Kidney tubule cell (primary cell): ENCODE measurements at regions not wholly inside any gene's neighbourhood (a gene's known extent, or its start where the extent isn't known, plus 50 kb on each side); places are given as distances from the start of the nearest gene placed in this dataset.
"Not testable (repeated sequence)": the region's sequence is repeated elsewhere in the genome, so short reads cannot be mapped to it uniquely, and the experiment has no call there.

Experiments used
- DNase-seq: peaks from one replicate; pipeline ENCODE4 v3.0.0-alpha.2; 2018; ENCODE audit warnings: low spot score

DNA sequence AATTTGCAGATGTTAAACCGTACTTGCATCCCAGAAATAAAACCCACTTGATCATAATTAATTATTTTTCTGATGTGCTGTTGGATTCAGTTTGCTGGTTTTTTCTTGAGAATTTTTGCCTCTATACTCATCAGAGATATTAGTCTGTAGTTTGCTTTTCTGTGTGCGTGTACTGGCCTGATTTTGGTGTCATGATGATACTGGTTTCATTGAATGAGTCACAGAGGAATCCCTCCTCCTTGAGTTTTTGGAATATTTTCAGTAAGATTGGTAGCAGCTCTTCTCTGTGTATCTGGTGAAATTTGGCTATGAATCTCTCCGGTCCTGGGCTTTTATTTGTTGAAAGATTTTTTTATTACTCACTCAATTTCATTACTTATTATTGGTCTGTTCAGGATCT is 100.4 kb upstream of the PMCH start:
- DNase-seq: no peak

DNA sequence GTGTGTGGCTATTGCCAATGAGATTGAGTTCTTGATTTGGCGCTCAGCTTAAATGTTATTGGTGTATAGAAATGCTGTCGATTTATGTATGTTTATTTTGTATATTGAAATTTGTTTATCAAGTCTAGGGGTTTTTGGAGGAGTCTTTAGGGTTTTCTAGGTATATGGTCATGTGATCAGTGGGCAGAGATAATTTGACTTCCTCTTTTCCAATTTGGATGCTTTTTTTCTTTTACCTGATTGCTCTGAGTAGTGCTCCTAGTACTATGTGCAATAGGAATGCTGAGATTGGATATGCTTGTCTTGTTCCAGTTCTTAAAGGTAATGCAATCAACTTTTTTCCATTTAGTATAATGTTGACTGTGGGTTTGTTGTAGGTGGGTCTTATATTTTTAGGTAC is 99.8 kb upstream of the PMCH start:
- DNase-seq: no peak

DNA sequence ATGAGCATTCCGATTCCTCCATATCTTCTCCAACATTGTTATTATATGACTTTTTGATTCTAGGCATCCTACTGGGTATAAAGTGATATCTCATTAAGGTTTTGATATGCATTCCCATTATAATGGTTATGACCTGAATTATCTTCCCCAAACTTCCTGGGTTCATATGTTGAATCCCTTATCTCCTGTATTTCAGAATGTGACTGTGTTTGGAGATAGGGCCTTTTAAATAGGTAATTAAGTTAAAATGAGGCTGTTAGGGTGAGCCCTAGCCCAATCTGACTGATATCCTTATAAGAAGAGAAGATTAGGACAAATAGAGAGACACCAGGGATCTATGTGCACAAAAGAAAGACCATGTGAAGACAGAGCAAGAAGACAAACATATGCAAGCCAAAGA is 96.9 kb upstream of the PMCH start:
- no peak for DNase-seq

DNA sequence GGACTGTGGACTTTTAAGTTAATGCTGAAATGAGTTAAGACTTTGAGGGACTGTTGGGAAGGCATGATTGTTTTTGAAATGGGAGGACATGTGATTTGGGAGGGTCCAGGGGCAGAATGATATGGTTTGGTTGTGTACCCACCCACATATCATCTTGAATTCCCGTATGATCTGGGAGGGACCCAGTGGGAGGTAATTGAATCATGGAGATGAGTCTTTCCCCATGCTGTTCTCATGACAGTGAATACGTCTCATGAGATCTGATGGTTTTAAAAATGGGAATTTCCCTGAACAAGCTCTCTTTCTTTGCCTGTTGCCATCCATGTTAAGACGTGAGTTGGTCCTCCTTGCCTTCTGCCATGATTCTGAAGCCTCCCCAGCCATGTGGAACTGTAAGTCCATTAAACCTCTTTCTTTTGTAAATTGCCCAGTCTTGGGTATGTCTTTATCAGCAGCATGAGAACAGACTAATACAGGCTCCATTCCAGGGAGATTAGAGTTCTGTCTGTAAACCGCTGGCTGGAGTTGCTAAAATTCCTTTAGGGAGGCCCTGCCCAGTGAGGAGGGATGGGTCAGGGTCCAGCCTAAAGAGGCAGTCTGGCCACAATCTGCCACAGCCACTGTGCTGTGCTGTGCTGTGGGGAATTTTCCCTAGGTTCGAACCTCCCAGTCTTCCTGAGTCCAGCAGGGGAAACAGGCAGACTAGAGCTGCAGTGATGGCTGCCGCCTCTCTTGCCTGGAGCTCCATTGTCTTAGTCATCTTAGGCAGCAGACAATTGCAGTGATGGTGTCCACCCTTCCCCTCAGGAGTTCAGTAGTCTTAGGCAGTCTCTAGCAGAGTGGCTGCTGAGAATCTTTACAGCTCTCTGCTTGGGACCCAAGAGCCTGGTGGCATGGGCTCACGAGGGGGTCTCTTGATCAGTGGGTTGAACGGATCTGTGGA is 94.1 kb upstream of the PMCH start:
- DNase-seq: not testable (repeated sequence)

DNA sequence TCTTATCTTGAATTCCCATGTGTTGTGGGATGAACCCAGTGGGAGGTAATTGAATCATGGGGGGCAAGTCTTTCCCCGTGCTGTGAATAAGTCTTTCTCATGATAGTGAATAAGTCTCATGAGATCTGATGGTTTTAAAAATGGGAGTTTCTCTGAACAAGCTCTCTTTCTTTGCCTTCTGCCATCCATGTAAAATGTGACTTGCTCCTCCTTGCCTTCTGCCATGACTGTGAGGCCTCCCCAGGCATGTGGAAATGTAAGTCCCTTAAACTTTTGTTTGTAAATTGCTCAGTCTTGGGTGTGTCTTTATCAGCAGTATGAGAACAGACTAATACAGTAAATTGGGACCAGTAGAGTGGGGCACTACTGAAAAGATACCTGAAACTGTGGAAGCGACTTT is 92.1 kb upstream of the PMCH start:
- DNase-seq: not testable (repeated sequence)

DNA sequence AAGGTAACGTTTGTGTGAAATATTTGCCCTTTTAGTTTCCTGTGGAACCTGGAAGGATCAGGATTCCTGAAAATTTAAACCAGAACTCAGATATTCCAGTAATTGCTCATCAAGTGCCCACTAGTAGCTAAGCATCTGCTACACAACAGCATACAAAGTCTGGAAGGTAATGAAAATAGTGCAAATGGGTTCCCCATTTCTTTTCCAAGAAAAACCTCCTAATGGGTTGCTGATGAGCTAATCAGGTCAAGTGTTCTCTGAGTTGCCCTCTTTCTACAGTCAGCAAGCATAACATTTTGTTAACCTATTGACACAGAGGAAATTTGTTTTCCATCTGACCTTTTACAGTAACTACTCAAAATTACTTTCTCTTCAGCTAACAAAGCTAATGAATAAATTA is 83.6 kb upstream of the PMCH start:
- DNase-seq: no peak

DNA sequence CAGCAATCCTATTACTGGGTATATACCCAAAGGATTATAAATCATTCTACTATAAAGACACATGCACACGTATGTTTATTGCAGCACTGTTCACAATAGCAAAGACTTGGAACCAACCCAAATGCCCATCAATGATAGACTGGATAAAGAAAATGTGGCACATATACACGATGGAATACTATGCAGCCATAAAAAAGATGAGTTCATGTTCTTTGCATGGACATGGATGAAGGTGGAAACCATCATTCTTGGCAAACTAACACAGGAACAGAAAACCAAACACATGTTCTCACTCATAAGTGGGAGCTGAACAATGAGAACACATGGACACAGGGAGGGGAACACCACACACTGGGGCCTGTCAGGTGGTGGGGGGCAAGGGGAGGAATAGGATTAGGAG is 58.1 kb upstream of the PMCH start:
- not testable (repeated sequence) for DNase-seq

DNA sequence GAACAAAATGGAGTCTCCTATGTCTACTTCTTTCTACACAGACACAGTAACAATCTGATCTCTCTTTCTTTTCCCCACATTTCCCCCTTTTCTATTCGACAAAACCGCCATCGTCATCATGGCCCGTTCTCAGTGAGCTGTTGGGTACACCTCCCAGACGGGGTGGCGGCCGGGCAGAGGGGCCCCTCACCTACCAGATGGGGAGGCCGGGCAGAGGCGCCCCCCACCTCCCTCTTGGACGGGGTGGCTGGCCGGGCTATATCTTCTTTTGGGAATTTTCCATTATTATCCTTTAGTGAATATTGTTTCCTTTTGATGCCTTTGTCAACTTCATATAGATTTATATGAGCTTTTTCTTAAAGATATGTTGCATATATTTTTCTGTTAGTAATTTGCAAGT is 53.4 kb upstream of the PMCH start:
- DNase-seq: not testable (repeated sequence)

DNA sequence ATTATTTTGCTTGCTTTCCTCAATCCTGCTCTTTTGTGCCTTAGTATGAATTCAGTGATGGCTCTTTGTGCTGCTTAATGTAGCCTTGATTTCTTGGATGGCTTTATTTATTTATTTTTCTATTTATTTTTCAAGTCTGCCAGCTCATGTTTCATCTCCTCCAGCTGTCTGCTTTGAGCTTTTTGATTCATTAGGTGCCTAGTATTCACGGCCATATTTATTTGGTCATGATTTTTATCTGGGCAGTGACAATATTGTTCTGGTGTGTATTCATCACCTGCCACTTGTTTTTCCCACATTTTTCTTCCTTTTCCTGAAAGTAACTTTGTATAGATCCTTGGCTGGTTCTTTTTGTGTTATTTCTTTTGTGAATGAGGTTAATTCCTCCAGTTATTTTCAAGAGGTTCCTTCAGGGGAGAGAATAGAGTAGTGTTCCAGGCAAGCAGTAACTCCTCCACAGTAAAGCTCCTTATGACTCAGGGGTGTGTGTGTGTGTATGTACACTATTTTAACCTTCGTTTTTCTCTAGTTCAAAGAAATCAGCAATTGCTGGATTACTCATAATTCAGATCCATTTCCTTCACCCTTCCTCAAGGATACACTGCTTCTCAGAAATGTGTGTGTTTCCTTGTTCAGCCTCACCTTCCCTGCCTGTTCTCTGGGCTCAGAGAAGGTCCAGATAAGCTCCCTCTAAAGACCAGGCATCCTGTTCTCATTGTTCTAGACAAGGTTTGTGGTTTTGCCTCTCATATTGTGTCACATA is 51.6 kb upstream of the PMCH start:
- no peak for DNase-seq
